ENCODE measurements at regions not wholly inside any gene's neighbourhood (a gene's known extent, or its start where the extent isn't known, plus 50 kb on each side); places are given as distances from the start of the nearest gene placed in this dataset.

- H3K27me3 Mint-ChIP-seq (ENCODE audit: insufficient read depth): no peaks in the 10 kb centered on the region
- no peak for TF ChIP-seq CTCF (IDR thresholded peaks at IDR 0.05)
- H3K9me3 Mint-ChIP-seq: no peaks in the 10 kb centered on the region
- no peak overlapping the region for H3K4me3 Mint-ChIP-seq
- H3K4me1 Mint-ChIP-seq (ENCODE audit: low read depth): no peaks in the 10 kb centered on the region; the same call in 1 of the 2 replicates
- H3K36me3 Mint-ChIP-seq (ENCODE audit: low read depth): no peaks in the 10 kb centered on the region
- H3K27ac Mint-ChIP-seq: no peak overlapping the region
- no peak for DNase-seq
Observed at GRCh38 chr2:58562276-58562675, 321.2 kb upstream of the FANCL start.

GRCh38 chr2:58560531-58560930 is 319.4 kb upstream of the FANCL start:
- H3K27me3 Mint-ChIP-seq (ENCODE audit: insufficient read depth): peaks cover 2% of the 10 kb centered on the region; the same call in 1 of the 2 replicates
- H3K4me1 Mint-ChIP-seq (ENCODE audit: low read depth): no peaks in the 10 kb centered on the region; the same call in 1 of the 2 replicates
- no peaks in the 10 kb centered on the region for H3K36me3 Mint-ChIP-seq (ENCODE audit: low read depth)
- no peak for DNase-seq
- no peak for TF ChIP-seq CTCF (IDR thresholded peaks at IDR 0.05)
- H3K4me3 Mint-ChIP-seq: no peak overlapping the region
- no peaks in the 10 kb centered on the region for H3K9me3 Mint-ChIP-seq
- H3K27ac Mint-ChIP-seq: no peak overlapping the region

GRCh38 chr2:58558881-58559280 is 317.8 kb upstream of the FANCL start:
- Mint-ChIP-seq H3K27me3 (ENCODE audit: insufficient read depth) (peaks cover 2% of the 10 kb centered on the region; the same call in 1 of the 2 replicates), H3K36me3 (ENCODE audit: low read depth) (no peaks in the 10 kb centered on the region), H3K27ac (no peak overlapping the region), H3K9me3 (no peaks in the 10 kb centered on the region), H3K4me1 (ENCODE audit: low read depth) (no peaks in the 10 kb centered on the region; the same call in 1 of the 2 replicates), H3K4me3 (no peak overlapping the region)
- TF ChIP-seq CTCF (IDR thresholded peaks at IDR 0.05): no peak
- DNase-seq: no peak

DNA sequence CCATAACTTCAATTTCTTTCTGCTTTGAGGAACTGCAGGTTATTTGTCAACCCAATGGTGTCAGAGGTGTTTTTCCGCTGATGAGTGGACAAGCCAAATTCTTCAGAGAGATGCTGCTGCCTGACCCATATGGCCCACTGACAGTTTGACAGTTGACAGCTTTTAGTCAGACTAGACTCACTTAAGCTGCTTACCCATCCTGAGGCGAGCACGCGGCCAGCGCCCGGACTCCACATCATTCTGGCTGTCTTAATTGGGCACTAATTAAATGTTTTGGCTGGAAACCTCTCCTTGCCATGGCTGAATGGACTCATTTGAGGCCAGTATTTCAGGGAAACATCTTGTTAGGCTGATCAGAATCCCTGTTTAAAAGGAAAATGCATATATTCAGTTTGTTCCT is 316.1 kb upstream of the FANCL start:
- H3K9me3 Mint-ChIP-seq: no peaks in the 10 kb centered on the region
- no peak for TF ChIP-seq CTCF (IDR thresholded peaks at IDR 0.05)

DNA sequence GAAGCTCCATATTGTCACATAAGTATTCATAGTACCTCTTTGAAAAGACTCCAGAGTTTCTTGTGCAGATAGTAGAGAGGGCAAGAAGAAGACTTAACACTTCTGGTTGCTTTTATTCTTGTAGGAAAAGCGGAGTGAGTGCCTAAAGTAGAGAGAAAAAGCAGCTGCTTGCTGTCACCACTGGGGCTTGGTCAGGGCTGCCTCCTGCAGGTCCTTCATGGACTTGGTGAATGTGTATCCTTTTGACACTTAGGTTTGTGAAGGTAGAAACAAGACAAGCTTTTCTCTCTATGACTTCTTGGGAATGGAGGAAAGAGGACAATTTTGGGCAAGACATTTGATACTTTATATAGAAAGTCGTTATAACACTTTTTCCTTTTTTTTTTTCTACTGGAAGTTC is 312.8 kb upstream of the FANCL start:
- Mint-ChIP-seq H3K9me3 (no peaks in the 10 kb centered on the region; the same call in 1 of the 2 replicates), H3K4me1 (ENCODE audit: low read depth) (no peaks in the 10 kb centered on the region), H3K4me3 (no peak overlapping the region), H3K36me3 (ENCODE audit: low read depth) (no peaks in the 10 kb centered on the region), H3K27me3 (ENCODE audit: insufficient read depth) (peaks cover 2% of the 10 kb centered on the region; the same call in 1 of the 2 replicates), H3K27ac (no peak overlapping the region)
- DNase-seq: no peak
- TF ChIP-seq CTCF (IDR thresholded peaks at IDR 0.05): peak; percentile 31; the same call in 1 of the 2 replicates

More for the DNA sequence above, 316.1 kb upstream of the FANCL start:
- DNase-seq: no peak
- H3K36me3 Mint-ChIP-seq (ENCODE audit: low read depth): no peaks in the 10 kb centered on the region
- no peak overlapping the region for H3K27ac Mint-ChIP-seq
- H3K4me3 Mint-ChIP-seq: no peak overlapping the region
- no peaks in the 10 kb centered on the region; the same call in 1 of the 2 replicates for H3K4me1 Mint-ChIP-seq (ENCODE audit: low read depth)
- H3K27me3 Mint-ChIP-seq (ENCODE audit: insufficient read depth): peaks cover 2% of the 10 kb centered on the region; the same call in 1 of the 2 replicates

GRCh38 chr2:58553522-58553921 is 312.4 kb upstream of the FANCL start:
- Mint-ChIP-seq H3K4me3 (no peak overlapping the region), H3K27ac (no peak overlapping the region), H3K9me3 (peaks cover 3% of the 10 kb centered on the region), H3K4me1 (ENCODE audit: low read depth) (no peaks in the 10 kb centered on the region), H3K36me3 (ENCODE audit: low read depth) (no peaks in the 10 kb centered on the region; the same call in 1 of the 2 replicates), H3K27me3 (ENCODE audit: insufficient read depth) (peaks cover 2% of the 10 kb centered on the region; the same call in 1 of the 2 replicates)
- TF ChIP-seq CTCF (IDR thresholded peaks at IDR 0.05): no peak
- DNase-seq: no peak

Data from HFFc6 (cell line).